Endodermal cell (in vitro differentiated cells): ENCODE measurements at regions not wholly inside any gene's neighbourhood (a gene's known extent, or its start where the extent isn't known, plus 50 kb on each side); places are given as distances from the start of the nearest gene placed in this dataset.
"Not testable (repeated sequence)": the region's sequence is repeated elsewhere in the genome, so short reads cannot be mapped to it uniquely, and the experiment has no call there.

Experiments used
- DNase-seq: peaks from one replicate; pipeline ENCODE4 v3.0.0-alpha.2; 2017
- H3K27ac ChIP-seq: 2 replicates; pipeline ENCODE4 v1.5.1; 2013; ENCODE audit warnings: mild to moderate bottlenecking, low read depth, low read length, moderate library complexity
- H3K27me3 ChIP-seq: 2 replicates; pipeline ENCODE4 v1.6.1; 2013; ENCODE audit warnings: mild to moderate bottlenecking, low read length, moderate library complexity; ENCODE audit not compliant: insufficient read depth, control insufficient read depth, poor library complexity, severe bottlenecking
- H3K36me3 ChIP-seq: 2 replicates; pipeline ENCODE4 v1.7.0; 2013; ENCODE audit warnings: mild to moderate bottlenecking, low read length, moderate library complexity; ENCODE audit not compliant: control insufficient read depth, insufficient read depth
- H3K4me1 ChIP-seq: one replicate; pipeline ENCODE4 v1.7.0; 2013; ENCODE audit warnings: low read length; ENCODE audit not compliant: control insufficient read depth, insufficient read depth
- H3K4me3 ChIP-seq: 2 replicates; pipeline ENCODE4 v1.5.1; 2013; ENCODE audit warnings: mild to moderate bottlenecking, low read length, moderate library complexity
- H3K9ac ChIP-seq: 2 replicates; pipeline ENCODE4 v1.6.1; 2013; ENCODE audit warnings: mild to moderate bottlenecking, low read length, moderate library complexity; ENCODE audit not compliant: poor library complexity, severe bottlenecking; ENCODE audit errors: extremely low read depth
- H3K9me3 ChIP-seq: 2 replicates; pipeline ENCODE4 v1.6.1; 2013; ENCODE audit warnings: mild to moderate bottlenecking, low read length, moderate library complexity; ENCODE audit not compliant: control insufficient read depth
- H3K27ac Mint-ChIP-seq: 2 replicates; pipeline ENCODE4 v1.8.0; 2020; ENCODE audit warnings: mixed read lengths
- H3K27me3 Mint-ChIP-seq: 2 replicates; pipeline ENCODE4 v1.8.0; 2021; ENCODE audit warnings: mild to moderate bottlenecking, mixed read lengths; ENCODE audit not compliant: insufficient read depth
- H3K36me3 Mint-ChIP-seq: 2 replicates; pipeline ENCODE4 v1.8.0; 2020; ENCODE audit warnings: low read depth, mixed read lengths
- H3K4me1 Mint-ChIP-seq: 2 replicates; pipeline ENCODE4 v1.8.0; 2020; ENCODE audit warnings: mixed read lengths
- H3K4me3 Mint-ChIP-seq: 2 replicates; pipeline ENCODE4 v1.8.0; 2020; ENCODE audit warnings: mild to moderate bottlenecking, moderate library complexity, mixed read lengths
- H3K9me3 Mint-ChIP-seq: 2 replicates; pipeline ENCODE4 v1.8.0; 2020; ENCODE audit warnings: mild to moderate bottlenecking, mixed read lengths
- WGBS, 2 experiments: methylation state at CpG; one replicate each; pipeline versions ENCODE4 v1.1.5 to v1.1.7; 2013; ENCODE audit warnings: missing lambda C conversion rate in 2 of 2, mixed read lengths in 1 of 2; ENCODE audit not compliant: insufficient coverage in 1 of 2, insufficient read length in 1 of 2; 5-methylcytosine and 5-hydroxymethylcytosine counted together
- TF ChIP-seq, protein P1 (sequence below): fragments of 200-600 bp; sonication (generic); conservative IDR thresholded peaks from 2 replicates; pipeline ENCODE4 v1.5.0; 2021; ENCODE audit warnings: antibody characterized with exemption, mild to moderate bottlenecking

DNA sequence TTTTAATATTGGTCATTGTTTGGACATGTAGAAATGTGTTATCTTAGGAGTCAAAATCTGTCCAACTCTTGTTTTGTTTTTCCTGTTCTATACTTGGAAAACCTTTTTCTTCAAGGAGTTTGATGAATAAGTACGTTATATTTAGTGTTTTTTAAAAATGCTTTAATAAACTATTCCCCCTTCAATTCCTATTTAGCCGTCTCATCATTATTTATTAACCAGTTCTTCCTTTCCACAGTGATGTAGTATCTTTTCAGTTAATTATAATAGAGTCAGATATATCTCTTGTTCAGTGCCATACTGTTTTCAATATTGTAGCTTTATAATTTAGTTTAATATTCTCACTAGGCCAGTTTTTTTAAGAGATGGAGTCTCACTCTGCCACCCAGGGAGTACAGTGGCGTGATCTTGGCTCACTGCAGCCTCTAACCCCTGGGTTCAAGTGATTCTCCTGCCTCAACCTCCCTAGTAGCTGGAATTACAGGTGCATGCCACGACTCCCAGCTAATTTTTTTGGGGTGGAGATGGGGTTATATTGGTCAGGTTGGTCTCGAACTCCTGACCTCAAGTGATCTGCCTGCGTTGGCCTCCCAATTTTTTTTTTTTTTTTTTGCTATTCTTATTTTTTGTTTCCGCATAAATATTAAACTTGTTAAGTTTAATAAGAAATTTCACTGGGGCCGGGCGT is 72.9 kb downstream of the KPNA2 start:
- 80 to 96% methylated on average over 1 to 4 of the region's 9 CpGs for WGBS, 2 experiments

DNA sequence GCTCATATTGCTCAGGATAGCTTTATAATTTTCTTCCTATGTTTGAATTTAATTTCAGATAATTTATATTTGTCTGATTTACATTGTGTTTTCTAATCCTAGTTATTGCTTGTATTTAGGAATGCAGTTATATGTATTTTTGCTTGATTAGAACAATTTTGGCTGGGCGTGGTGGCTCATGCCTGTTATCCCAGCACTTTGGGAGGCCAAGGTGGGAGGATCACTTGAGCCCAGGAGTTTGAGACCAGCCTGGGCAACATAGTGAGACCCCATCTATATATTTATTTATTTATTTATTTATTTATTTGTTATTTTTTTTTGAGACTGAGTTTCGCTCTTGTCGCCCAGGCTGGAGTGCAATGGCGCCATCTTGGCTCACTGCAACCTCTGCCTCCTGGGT is 73.9 kb downstream of the KPNA2 start:
- not testable (repeated sequence) for H3K27ac Mint-ChIP-seq, H3K4me3 Mint-ChIP-seq, H3K9me3 ChIP-seq, DNase-seq, H3K9ac ChIP-seq, H3K4me1 ChIP-seq, H3K4me1 Mint-ChIP-seq, H3K27ac ChIP-seq, H3K27me3 Mint-ChIP-seq, H3K36me3 ChIP-seq, H3K9me3 Mint-ChIP-seq, H3K27me3 ChIP-seq, H3K4me3 ChIP-seq
- WGBS, 2 experiments = 96 to 97% methylated on average over 4 of the region's 4 CpGs
- H3K36me3 Mint-ChIP-seq = peaks cover 14% of the 10 kb centered on the region

More for the DNA sequence above, 72.9 kb downstream of the KPNA2 start:
- Histone ChIP-seq H3K27me3 (no peaks in the 10 kb centered on the region), H3K36me3 (no peaks in the 10 kb centered on the region), H3K27ac (no peak overlapping the region), H3K4me1 (no peaks in the 10 kb centered on the region), H3K9ac (no peak overlapping the region), H3K4me3 (no peak overlapping the region), H3K9me3 (peaks cover 5% of the 10 kb centered on the region)
- no peak overlapping the region for H3K27ac Mint-ChIP-seq
- no peak for DNase-seq
- peaks cover 1% of the 10 kb centered on the region for H3K4me1 Mint-ChIP-seq
- TF ChIP-seq, protein P1, sequence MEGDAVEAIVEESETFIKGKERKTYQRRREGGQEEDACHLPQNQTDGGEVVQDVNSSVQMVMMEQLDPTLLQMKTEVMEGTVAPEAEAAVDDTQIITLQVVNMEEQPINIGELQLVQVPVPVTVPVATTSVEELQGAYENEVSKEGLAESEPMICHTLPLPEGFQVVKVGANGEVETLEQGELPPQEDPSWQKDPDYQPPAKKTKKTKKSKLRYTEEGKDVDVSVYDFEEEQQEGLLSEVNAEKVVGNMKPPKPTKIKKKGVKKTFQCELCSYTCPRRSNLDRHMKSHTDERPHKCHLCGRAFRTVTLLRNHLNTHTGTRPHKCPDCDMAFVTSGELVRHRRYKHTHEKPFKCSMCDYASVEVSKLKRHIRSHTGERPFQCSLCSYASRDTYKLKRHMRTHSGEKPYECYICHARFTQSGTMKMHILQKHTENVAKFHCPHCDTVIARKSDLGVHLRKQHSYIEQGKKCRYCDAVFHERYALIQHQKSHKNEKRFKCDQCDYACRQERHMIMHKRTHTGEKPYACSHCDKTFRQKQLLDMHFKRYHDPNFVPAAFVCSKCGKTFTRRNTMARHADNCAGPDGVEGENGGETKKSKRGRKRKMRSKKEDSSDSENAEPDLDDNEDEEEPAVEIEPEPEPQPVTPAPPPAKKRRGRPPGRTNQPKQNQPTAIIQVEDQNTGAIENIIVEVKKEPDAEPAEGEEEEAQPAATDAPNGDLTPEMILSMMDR = no peak
- H3K27me3 Mint-ChIP-seq = no peaks in the 10 kb centered on the region
- peaks cover 8% of the 10 kb centered on the region for H3K9me3 Mint-ChIP-seq
- no peak overlapping the region for H3K4me3 Mint-ChIP-seq
- peaks cover 13% of the 10 kb centered on the region for H3K36me3 Mint-ChIP-seq

DNA sequence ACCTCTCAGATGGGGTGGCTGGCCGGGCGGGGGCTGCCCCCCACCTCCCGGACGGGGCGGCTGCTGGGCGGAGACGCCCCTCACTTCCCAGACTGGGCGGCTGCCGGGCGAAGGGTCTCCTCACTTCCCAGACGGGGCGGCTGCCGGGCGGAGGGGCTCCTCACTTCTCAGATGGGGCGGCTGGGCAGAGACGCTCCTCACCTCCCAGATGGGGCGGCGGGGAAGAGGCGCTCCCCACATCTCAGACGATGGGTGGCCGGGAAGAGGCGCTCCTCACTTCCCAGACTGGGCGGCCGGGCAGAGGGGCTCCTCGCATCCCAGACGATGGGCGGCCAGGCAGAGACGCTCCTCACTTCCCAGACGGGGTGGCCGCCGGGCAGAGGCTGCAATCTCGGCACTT is 80.7 kb downstream of the KPNA2 start:
- not testable (repeated sequence) for DNase-seq, H3K4me1 Mint-ChIP-seq, H3K4me3 Mint-ChIP-seq, H3K27me3 ChIP-seq, H3K9ac ChIP-seq, H3K27ac Mint-ChIP-seq, H3K4me1 ChIP-seq, H3K9me3 ChIP-seq, H3K36me3 ChIP-seq, H3K4me3 ChIP-seq, H3K27ac ChIP-seq, H3K27me3 Mint-ChIP-seq
- WGBS, 2 experiments = 97 to 98% methylated on average over 10 to 32 of the region's 32 CpGs
- H3K9me3 Mint-ChIP-seq = peaks cover 11% of the 10 kb centered on the region
- peaks cover 50% of the 10 kb centered on the region for H3K36me3 Mint-ChIP-seq

DNA sequence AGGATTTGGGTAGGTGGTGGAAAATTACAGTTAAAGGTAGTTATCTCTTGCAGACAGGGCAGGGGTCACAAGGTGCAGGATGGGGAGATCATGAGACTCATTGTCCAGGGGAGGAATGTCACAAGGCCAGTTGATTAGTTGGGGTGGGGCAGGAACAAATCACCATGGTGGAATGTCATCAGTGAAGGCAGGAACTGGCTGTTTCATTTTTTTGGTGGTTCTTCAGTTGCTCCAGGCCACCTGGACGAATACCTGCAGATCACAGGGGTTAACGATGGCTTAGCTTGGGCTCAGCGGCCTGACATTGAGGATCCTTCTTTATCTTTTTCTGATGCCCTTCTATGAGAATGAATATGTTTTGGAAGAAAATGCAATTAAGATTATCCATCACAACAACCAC is 87.1 kb downstream of the KPNA2 start:
- Histone ChIP-seq H3K9ac (no peak overlapping the region), H3K27me3 (no peaks in the 10 kb centered on the region), H3K4me3 (no peak overlapping the region), H3K9me3 (peaks cover 13% of the 10 kb centered on the region), H3K4me1 (no peaks in the 10 kb centered on the region), H3K36me3 (peaks cover 10% of the 10 kb centered on the region), H3K27ac (no peak overlapping the region)
- 97% methylated on average over 3 of the region's 3 CpGs; no CpG with 5 or more reads in 1 of the 2 experiments for WGBS, 2 experiments
- Mint-ChIP-seq H3K4me3 (no peak overlapping the region), H3K9me3 (peaks cover 14% of the 10 kb centered on the region), H3K36me3 (peaks cover 53% of the 10 kb centered on the region), H3K27me3 (no peaks in the 10 kb centered on the region), H3K4me1 (no peaks in the 10 kb centered on the region), H3K27ac (no peak overlapping the region)
- DNase-seq = no peak
- TF ChIP-seq, protein P1 = no peak
